ENCODE measurements at regions not wholly inside any gene's neighbourhood (a gene's known extent, or its start where the extent isn't known, plus 50 kb on each side); places are given as distances from the start of the nearest gene placed in this dataset.
"Not testable (repeated sequence)": the region's sequence is repeated elsewhere in the genome, so short reads cannot be mapped to it uniquely, and the experiment has no call there.

- not testable (repeated sequence) for DNase-seq
These were observed 4545.7 kb upstream of the TPTE start for GRCh38 chr21:5975719-5976118.

- not testable (repeated sequence) for DNase-seq
These were observed 4523.8 kb upstream of the TPTE start for GRCh38 chr21:5997586-5997985.

- not testable (repeated sequence) for DNase-seq
These were observed 4505.8 kb upstream of the TPTE start for GRCh38 chr21:6015422-6016057.

GRCh38 chr21:6020460-6020859 is 4500.9 kb upstream of the TPTE start:
- not testable (repeated sequence) for DNase-seq

- not testable (repeated sequence) for DNase-seq
These were observed 4500.2 kb upstream of the TPTE start for GRCh38 chr21:6020953-6021716.

- DNase-seq: not testable (repeated sequence)
These were observed 4499.6 kb upstream of the TPTE start for GRCh38 chr21:6021717-6022270.

- DNase-seq: not testable (repeated sequence)
These were observed 4498.1 kb upstream of the TPTE start for GRCh38 chr21:6023331-6023730.

- DNase-seq: not testable (repeated sequence)
These were observed 4496.2 kb upstream of the TPTE start for GRCh38 chr21:6025139-6025538.

- not testable (repeated sequence) for DNase-seq
These were observed 4493.9 kb upstream of the TPTE start for GRCh38 chr21:6027497-6027896.

GRCh38 chr21:6034124-6034678 is 4487.2 kb upstream of the TPTE start:
- not testable (repeated sequence) for DNase-seq

GRCh38 chr21:6034820-6035473 is 4486.4 kb upstream of the TPTE start:
- not testable (repeated sequence) for DNase-seq

- DNase-seq: not testable (repeated sequence)
These were observed 4485.8 kb upstream of the TPTE start for GRCh38 chr21:6035474-6036155.

GRCh38 chr21:6039224-6039623 is 4482.2 kb upstream of the TPTE start:
- not testable (repeated sequence) for DNase-seq

GRCh38 chr21:6040095-6040494 is 4481.3 kb upstream of the TPTE start:
- not testable (repeated sequence) for DNase-seq

- not testable (repeated sequence) for DNase-seq
These were observed 4477.7 kb upstream of the TPTE start for GRCh38 chr21:6043430-6044275.

- not testable (repeated sequence) for DNase-seq
These were observed 4476.7 kb upstream of the TPTE start for GRCh38 chr21:6044695-6045094.

- not testable (repeated sequence) for DNase-seq
These were observed 4471.5 kb upstream of the TPTE start for GRCh38 chr21:6049930-6050329.

- DNase-seq: not testable (repeated sequence)
These were observed 4469.3 kb upstream of the TPTE start for GRCh38 chr21:6052109-6052508.

GRCh38 chr21:6053145-6053544 is 4468.2 kb upstream of the TPTE start:
- not testable (repeated sequence) for DNase-seq

GRCh38 chr21:6058997-6059396 is 4462.4 kb upstream of the TPTE start:
- DNase-seq: not testable (repeated sequence)

- not testable (repeated sequence) for DNase-seq
These were observed 4461.2 kb upstream of the TPTE start for GRCh38 chr21:6060054-6060681.
